ENCODE measurements at regions not wholly inside any gene's neighbourhood (a gene's known extent, or its start where the extent isn't known, plus 50 kb on each side); places are given as distances from the start of the nearest gene placed in this dataset.

- TF ChIP-seq POLR2A (IDR thresholded peaks at IDR 0.05) (no peak), CTCF (IDR thresholded peaks at IDR 0.05) (no peak), EP300 (IDR thresholded peaks at IDR 0.05) (no peak)
Observed at GRCh38 chr17:79458356-79458755, 152.5 kb downstream of the RBFOX3 start.

Data from tibial nerve (tissue), 4 donors.